ENCODE measurements at regions not wholly inside any gene's neighbourhood (a gene's known extent, or its start where the extent isn't known, plus 50 kb on each side); places are given as distances from the start of the nearest gene placed in this dataset.
"Not testable (repeated sequence)": the region's sequence is repeated elsewhere in the genome, so short reads cannot be mapped to it uniquely, and the experiment has no call there.

GRCh38 chr5:108521011-108521700 lies 139.3 kb upstream of the FBXL17 start:
- no peaks in the 10 kb centered on the region for H3K9me3 ChIP-seq (ENCODE audit: control insufficient read depth, insufficient read depth, low read length)
- H3K4me1 ChIP-seq (ENCODE audit: control insufficient read depth, insufficient read depth, low read length) = peaks cover 8% of the 10 kb centered on the region
- no peaks in the 10 kb centered on the region for H3K27me3 ChIP-seq (ENCODE audit: control insufficient read depth, insufficient read depth, low read length)
- H3K4me3 ChIP-seq (ENCODE audit: low read depth, low read length) = no peak overlapping the region
- H3K9ac ChIP-seq (ENCODE audit: low read depth, low read length) = no peak overlapping the region
- no peaks in the 10 kb centered on the region for H3K36me3 ChIP-seq (ENCODE audit: control insufficient read depth, insufficient read depth, low read length)

DNA sequence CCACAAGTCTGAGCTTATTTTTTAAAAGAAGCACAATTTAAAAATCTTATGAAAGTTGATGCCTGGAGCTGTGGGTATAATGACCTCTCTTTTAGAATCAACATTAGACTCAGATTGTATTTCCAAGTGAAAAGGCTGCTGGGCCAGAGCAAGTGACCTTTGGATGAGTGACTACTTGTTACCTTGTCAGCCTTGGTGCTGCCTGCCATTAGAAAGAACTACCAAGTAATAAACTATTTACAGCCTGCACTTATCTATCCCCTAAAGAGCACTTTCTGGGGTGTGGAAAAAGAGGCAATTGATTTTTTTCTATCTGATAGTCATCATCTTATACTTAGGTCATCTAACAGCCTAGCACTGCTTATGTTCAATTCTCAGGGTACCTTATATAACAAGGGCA lies 134.9 kb upstream of the FBXL17 start:
- Histone ChIP-seq H3K27me3 (ENCODE audit: control insufficient read depth, insufficient read depth, low read length) (no peaks in the 10 kb centered on the region), H3K9ac (ENCODE audit: low read depth, low read length) (no peak overlapping the region)

GRCh38 chr5:108515517-108516105 lies 133.7 kb upstream of the FBXL17 start:
- Histone ChIP-seq H3K36me3 (ENCODE audit: control insufficient read depth, insufficient read depth, low read length) (no peaks in the 10 kb centered on the region), H3K9ac (ENCODE audit: low read depth, low read length) (no peak overlapping the region), H3K4me1 (ENCODE audit: control insufficient read depth, insufficient read depth, low read length) (no peaks in the 10 kb centered on the region), H3K27me3 (ENCODE audit: control insufficient read depth, insufficient read depth, low read length) (no peaks in the 10 kb centered on the region), H3K9me3 (ENCODE audit: control insufficient read depth, insufficient read depth, low read length) (no peaks in the 10 kb centered on the region), H3K4me3 (ENCODE audit: low read depth, low read length) (no peak overlapping the region)

More for the DNA sequence above, 134.9 kb upstream of the FBXL17 start:
- H3K36me3 ChIP-seq (ENCODE audit: control insufficient read depth, insufficient read depth, low read length) = no peaks in the 10 kb centered on the region
- peaks cover 8% of the 10 kb centered on the region for H3K4me1 ChIP-seq (ENCODE audit: control insufficient read depth, insufficient read depth, low read length)
- H3K9me3 ChIP-seq (ENCODE audit: control insufficient read depth, insufficient read depth, low read length) = no peaks in the 10 kb centered on the region
- no peak overlapping the region for H3K4me3 ChIP-seq (ENCODE audit: low read depth, low read length)

DNA sequence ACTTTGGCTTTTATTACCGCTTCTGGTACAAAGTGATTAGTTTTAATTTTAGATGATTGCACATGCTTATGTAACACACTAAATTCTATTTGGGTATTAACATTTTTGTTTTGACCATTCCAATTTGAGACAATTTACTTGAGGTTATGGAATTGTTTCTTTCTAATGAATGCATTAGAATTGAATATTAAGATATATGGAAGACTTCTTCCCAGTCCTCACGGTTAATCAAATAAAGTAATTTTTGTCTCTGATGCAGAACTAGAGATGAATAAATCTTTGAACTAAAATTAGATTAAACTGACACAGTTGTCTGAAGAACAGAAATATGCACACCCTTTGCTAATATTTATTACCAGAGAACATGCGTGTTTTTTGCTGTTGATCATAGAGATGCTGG lies 127.1 kb upstream of the FBXL17 start:
- no peak overlapping the region for H3K9ac ChIP-seq (ENCODE audit: low read depth, low read length)
- H3K9me3 ChIP-seq (ENCODE audit: control insufficient read depth, insufficient read depth, low read length) = no peaks in the 10 kb centered on the region
- no peaks in the 10 kb centered on the region for H3K4me1 ChIP-seq (ENCODE audit: control insufficient read depth, insufficient read depth, low read length)
- H3K36me3 ChIP-seq (ENCODE audit: control insufficient read depth, insufficient read depth, low read length) = no peaks in the 10 kb centered on the region
- no peak overlapping the region for H3K4me3 ChIP-seq (ENCODE audit: low read depth, low read length)
- no peaks in the 10 kb centered on the region for H3K27me3 ChIP-seq (ENCODE audit: control insufficient read depth, insufficient read depth, low read length)

DNA sequence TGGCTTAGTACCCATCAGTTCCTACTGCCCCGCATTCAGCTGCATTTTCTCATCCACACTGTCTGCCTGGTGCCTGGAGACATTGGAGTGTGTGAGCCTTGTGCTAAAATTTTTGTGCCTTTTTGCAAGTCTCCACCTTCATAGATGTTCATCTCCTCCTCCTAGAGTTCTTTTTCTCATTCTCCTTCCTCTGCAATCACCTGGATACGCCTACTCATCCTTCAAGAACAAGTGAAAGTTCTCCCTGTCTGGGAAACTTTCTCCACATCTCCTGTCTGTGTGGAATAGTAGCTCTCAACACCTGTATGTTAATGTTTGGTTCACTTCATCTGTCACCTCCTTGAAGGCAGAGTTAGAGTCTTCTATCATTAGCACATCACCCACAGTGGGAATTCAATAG lies 125.7 kb upstream of the FBXL17 start:
- no peaks in the 10 kb centered on the region for H3K36me3 ChIP-seq (ENCODE audit: control insufficient read depth, insufficient read depth, low read length)
- no peak overlapping the region for H3K4me3 ChIP-seq (ENCODE audit: low read depth, low read length)
- no peak overlapping the region for H3K9ac ChIP-seq (ENCODE audit: low read depth, low read length)
- H3K4me1 ChIP-seq (ENCODE audit: control insufficient read depth, insufficient read depth, low read length) = no peaks in the 10 kb centered on the region
- H3K9me3 ChIP-seq (ENCODE audit: control insufficient read depth, insufficient read depth, low read length) = no peaks in the 10 kb centered on the region
- H3K27me3 ChIP-seq (ENCODE audit: control insufficient read depth, insufficient read depth, low read length) = no peaks in the 10 kb centered on the region

DNA sequence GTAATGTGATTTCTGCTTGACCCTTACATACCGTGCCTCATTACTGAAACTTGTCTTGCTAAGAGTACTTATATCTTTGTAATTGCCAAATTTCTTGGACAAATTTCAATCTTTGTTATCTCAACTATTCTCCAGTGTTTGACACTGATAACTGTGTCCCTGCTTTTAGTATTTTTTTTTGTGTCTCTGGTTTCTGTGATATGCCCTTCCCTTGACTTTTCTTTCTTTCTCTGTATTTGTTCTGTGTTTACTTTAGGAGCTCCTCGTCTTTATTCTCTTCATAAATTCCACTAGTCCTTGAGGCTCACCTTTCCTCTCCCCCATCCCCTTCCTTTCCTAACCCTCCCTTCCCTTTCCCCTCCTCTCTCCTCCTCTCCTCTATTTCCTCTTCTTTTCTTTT lies 123.7 kb upstream of the FBXL17 start:
- H3K4me1 ChIP-seq (ENCODE audit: control insufficient read depth, insufficient read depth, low read length) = no peaks in the 10 kb centered on the region
- H3K9me3 ChIP-seq (ENCODE audit: control insufficient read depth, insufficient read depth, low read length) = no peaks in the 10 kb centered on the region
- no peak overlapping the region for H3K9ac ChIP-seq (ENCODE audit: low read depth, low read length)
- H3K4me3 ChIP-seq (ENCODE audit: low read depth, low read length) = no peak overlapping the region
- H3K36me3 ChIP-seq (ENCODE audit: control insufficient read depth, insufficient read depth, low read length) = no peaks in the 10 kb centered on the region
- H3K27me3 ChIP-seq (ENCODE audit: control insufficient read depth, insufficient read depth, low read length) = no peaks in the 10 kb centered on the region

GRCh38 chr5:108504974-108505373 lies 123.1 kb upstream of the FBXL17 start:
- H3K4me3 ChIP-seq (ENCODE audit: low read depth, low read length) = no peak overlapping the region
- no peaks in the 10 kb centered on the region for H3K4me1 ChIP-seq (ENCODE audit: control insufficient read depth, insufficient read depth, low read length)
- no peak overlapping the region for H3K9ac ChIP-seq (ENCODE audit: low read depth, low read length)
- no peaks in the 10 kb centered on the region for H3K27me3 ChIP-seq (ENCODE audit: control insufficient read depth, insufficient read depth, low read length)
- H3K9me3 ChIP-seq (ENCODE audit: control insufficient read depth, insufficient read depth, low read length) = no peaks in the 10 kb centered on the region
- no peaks in the 10 kb centered on the region for H3K36me3 ChIP-seq (ENCODE audit: control insufficient read depth, insufficient read depth, low read length)

GRCh38 chr5:108503986-108504385 lies 122.1 kb upstream of the FBXL17 start:
- H3K4me1 ChIP-seq (ENCODE audit: control insufficient read depth, insufficient read depth, low read length) = no peaks in the 10 kb centered on the region
- H3K27me3 ChIP-seq (ENCODE audit: control insufficient read depth, insufficient read depth, low read length) = no peaks in the 10 kb centered on the region
- no peaks in the 10 kb centered on the region for H3K9me3 ChIP-seq (ENCODE audit: control insufficient read depth, insufficient read depth, low read length)
- H3K4me3 ChIP-seq (ENCODE audit: low read depth, low read length) = no peak overlapping the region
- H3K36me3 ChIP-seq (ENCODE audit: control insufficient read depth, insufficient read depth, low read length) = no peaks in the 10 kb centered on the region
- H3K9ac ChIP-seq (ENCODE audit: low read depth, low read length) = no peak overlapping the region

DNA sequence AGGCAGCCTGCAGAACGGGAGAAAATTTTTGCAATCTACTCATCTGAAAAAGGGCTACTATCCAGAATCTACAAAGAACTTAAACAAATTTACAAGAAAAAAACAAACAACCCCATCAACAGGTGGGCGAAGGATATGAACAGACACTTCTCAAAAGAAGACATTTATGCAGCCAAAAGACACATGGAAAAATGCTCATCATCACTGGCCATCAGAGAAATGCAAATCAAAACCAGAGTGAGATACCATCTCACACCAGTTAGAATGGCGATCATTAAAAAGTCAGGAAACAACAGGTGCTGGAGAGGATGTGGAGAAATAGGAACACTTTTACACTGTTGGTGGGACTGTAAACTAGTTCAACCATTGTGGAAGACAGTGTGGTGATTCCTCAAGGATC lies 113.7 kb upstream of the FBXL17 start:
- H3K36me3 ChIP-seq (ENCODE audit: control insufficient read depth, insufficient read depth, low read length); H3K9ac ChIP-seq (ENCODE audit: low read depth, low read length); H3K4me3 ChIP-seq (ENCODE audit: low read depth, low read length); H3K4me1 ChIP-seq (ENCODE audit: control insufficient read depth, insufficient read depth, low read length); H3K9me3 ChIP-seq (ENCODE audit: control insufficient read depth, insufficient read depth, low read length); H3K27me3 ChIP-seq (ENCODE audit: control insufficient read depth, insufficient read depth, low read length): not testable (repeated sequence)

DNA sequence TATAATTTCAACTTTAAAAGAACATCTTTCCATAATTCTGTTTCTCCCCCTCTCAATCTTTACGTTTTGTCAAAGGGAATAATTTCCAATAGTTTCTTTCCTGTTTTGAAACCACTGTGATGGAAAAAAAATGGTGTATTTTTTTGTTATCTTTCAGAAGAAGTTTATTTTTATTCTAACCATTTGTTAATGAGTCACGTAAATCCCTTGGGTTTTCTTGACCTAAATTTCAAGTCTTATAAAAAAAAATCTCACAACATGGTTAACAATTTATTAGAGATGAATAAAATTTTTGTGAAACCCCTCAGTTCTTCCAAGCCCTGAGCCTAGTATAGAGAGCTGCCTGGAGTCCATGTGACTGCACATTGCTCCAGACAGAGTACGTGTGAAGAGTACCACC lies 106.1 kb upstream of the FBXL17 start:
- no peaks in the 10 kb centered on the region for H3K36me3 ChIP-seq (ENCODE audit: control insufficient read depth, insufficient read depth, low read length)
- H3K4me3 ChIP-seq (ENCODE audit: low read depth, low read length) = no peak overlapping the region
- H3K9ac ChIP-seq (ENCODE audit: low read depth, low read length) = no peak overlapping the region
- no peaks in the 10 kb centered on the region for H3K27me3 ChIP-seq (ENCODE audit: control insufficient read depth, insufficient read depth, low read length)
- no peaks in the 10 kb centered on the region for H3K9me3 ChIP-seq (ENCODE audit: control insufficient read depth, insufficient read depth, low read length)
- no peaks in the 10 kb centered on the region for H3K4me1 ChIP-seq (ENCODE audit: control insufficient read depth, insufficient read depth, low read length)

DNA sequence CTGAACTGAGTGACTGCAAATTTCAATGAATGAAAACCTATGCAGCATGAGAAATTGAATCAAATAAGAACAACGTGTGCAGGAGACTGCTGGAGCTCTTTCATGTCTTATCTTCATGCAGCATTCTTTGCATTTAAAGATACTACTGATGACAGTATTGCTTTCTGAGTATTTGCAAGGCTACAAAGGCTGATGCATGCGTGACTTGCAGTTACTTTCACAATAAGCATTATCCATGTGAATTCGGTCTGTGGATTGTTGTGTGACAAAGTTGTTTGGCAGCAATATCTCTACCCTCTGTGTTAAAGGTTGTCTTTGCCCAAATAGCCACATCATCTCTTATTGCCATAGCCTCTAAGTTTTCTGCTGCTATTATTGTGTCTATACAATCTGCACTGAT lies 102.1 kb upstream of the FBXL17 start:
- no peaks in the 10 kb centered on the region for H3K36me3 ChIP-seq (ENCODE audit: control insufficient read depth, insufficient read depth, low read length)
- H3K27me3 ChIP-seq (ENCODE audit: control insufficient read depth, insufficient read depth, low read length) = no peaks in the 10 kb centered on the region
- no peak overlapping the region for H3K9ac ChIP-seq (ENCODE audit: low read depth, low read length)
- H3K9me3 ChIP-seq (ENCODE audit: control insufficient read depth, insufficient read depth, low read length) = no peaks in the 10 kb centered on the region
- no peak overlapping the region for H3K4me3 ChIP-seq (ENCODE audit: low read depth, low read length)
- no peaks in the 10 kb centered on the region for H3K4me1 ChIP-seq (ENCODE audit: control insufficient read depth, insufficient read depth, low read length)

DNA sequence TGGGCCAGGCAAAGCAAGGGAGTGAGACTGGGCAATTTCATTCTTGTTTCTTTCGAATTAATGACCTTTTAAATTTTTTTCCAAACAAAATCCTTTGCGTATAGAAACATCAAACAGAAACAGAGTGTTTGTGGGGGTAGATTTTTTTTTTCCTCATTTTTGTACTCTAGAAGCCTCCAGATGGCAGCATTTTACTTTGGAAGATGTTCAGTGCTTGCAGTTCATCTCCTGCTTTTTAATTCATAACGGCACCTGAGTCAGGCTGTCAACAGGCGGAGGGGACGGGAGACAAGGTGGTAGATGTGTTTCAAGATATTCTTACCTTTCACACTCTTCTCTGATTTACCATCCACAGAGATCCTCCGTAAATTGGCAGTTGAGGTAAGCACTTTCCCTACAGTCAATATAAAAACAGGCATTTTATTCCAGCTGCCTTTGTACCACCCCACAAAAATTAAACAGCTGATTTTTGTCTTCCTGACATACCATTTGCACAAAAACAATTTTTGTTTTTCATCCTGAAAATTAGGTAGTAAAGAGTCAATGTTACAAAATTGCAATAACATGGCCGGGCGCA lies 99.5 kb upstream of the FBXL17 start:
- Histone ChIP-seq H3K36me3 (ENCODE audit: control insufficient read depth, insufficient read depth, low read length) (no peaks in the 10 kb centered on the region), H3K9me3 (ENCODE audit: control insufficient read depth, insufficient read depth, low read length) (no peaks in the 10 kb centered on the region), H3K4me3 (ENCODE audit: low read depth, low read length) (no peak overlapping the region), H3K4me1 (ENCODE audit: control insufficient read depth, insufficient read depth, low read length) (no peaks in the 10 kb centered on the region), H3K9ac (ENCODE audit: low read depth, low read length) (no peak overlapping the region), H3K27me3 (ENCODE audit: control insufficient read depth, insufficient read depth, low read length) (no peaks in the 10 kb centered on the region)

All from iPS-15b (cell line).